ENCODE measurements at regions not wholly inside any gene's neighbourhood (a gene's known extent, or its start where the extent isn't known, plus 50 kb on each side); places are given as distances from the start of the nearest gene placed in this dataset.

DNA sequence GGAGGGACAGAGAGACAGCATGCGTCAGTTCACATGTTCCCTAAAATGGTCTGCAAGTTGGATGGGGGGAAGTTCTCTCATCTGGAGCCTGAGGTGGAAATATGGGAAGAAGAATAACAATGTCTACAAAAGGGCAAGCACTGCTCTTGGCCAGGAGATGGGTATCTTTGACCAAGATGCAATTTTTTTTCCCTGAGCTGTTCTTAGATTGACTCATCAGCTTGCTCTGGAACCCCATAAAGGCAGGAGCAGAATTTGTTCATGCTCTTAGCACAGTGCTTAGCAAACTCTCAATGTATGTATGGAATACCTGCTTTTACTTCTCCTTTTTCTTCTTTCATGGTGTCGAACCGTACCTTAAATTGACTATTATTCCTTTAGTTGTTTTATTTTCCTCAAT is 90.5 kb upstream of the ZNF827 start:
- Histone ChIP-seq H3K4me3 (no peak overlapping the region), H3K4me1 (no peaks in the 10 kb centered on the region), H3K27ac (no peak overlapping the region), H3K36me3 (ENCODE audit: insufficient read depth in 1 of 2, low read depth in 1 of 2) (no peaks in the 10 kb centered on the region), H3K9me3 (no peaks in the 10 kb centered on the region), H3K27me3 (ENCODE audit: insufficient read depth in 3 of 3, low read length in 2 of 3) (no peaks in the 10 kb centered on the region)
- ATAC-seq (no peak), DNase-seq (no peak)
- TF ChIP-seq, protein P1, sequence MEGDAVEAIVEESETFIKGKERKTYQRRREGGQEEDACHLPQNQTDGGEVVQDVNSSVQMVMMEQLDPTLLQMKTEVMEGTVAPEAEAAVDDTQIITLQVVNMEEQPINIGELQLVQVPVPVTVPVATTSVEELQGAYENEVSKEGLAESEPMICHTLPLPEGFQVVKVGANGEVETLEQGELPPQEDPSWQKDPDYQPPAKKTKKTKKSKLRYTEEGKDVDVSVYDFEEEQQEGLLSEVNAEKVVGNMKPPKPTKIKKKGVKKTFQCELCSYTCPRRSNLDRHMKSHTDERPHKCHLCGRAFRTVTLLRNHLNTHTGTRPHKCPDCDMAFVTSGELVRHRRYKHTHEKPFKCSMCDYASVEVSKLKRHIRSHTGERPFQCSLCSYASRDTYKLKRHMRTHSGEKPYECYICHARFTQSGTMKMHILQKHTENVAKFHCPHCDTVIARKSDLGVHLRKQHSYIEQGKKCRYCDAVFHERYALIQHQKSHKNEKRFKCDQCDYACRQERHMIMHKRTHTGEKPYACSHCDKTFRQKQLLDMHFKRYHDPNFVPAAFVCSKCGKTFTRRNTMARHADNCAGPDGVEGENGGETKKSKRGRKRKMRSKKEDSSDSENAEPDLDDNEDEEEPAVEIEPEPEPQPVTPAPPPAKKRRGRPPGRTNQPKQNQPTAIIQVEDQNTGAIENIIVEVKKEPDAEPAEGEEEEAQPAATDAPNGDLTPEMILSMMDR (IDR thresholded peaks at IDR 0.05): no peak
- intact Hi-C loops (cut with DNase I): no loop called here
- 89 to 95% (median 92%) methylated on average over 3 of the region's 3 CpGs for WGBS, 3 donors

DNA sequence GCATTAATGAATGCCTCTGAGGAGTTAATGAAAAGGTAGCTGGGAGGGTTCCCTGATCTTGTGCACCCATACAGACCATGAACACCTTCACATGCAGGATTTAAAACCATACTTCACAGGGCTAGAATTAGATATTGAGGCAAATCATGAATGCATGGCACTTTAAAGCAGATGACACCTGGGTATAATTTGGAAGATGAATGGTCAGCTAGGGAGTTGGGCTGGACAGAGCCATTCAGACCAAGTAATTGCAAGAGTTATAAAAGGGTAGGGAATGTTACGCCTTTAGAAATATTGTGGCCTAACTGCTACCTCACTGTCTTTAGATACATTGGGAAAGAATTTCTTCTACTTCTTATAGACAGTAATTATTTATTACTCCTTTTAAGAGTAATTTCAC is 89.1 kb upstream of the ZNF827 start:
- TF ChIP-seq, protein P1 (IDR thresholded peaks at IDR 0.05): no peak
- Histone ChIP-seq H3K36me3 (ENCODE audit: insufficient read depth in 1 of 2, low read depth in 1 of 2) (no peaks in the 10 kb centered on the region), H3K27me3 (ENCODE audit: insufficient read depth in 3 of 3, low read length in 2 of 3) (no peaks in the 10 kb centered on the region), H3K4me3 (no peak overlapping the region), H3K27ac (no peak overlapping the region), H3K9me3 (no peaks in the 10 kb centered on the region), H3K4me1 (no peaks in the 10 kb centered on the region)
- DNase-seq (no peak), ATAC-seq (no peak)
- WGBS, 3 donors: 90 to 100% (median 96%) methylated on average over 1 of the region's 1 CpG
- intact Hi-C loops (cut with DNase I): no loop called here

DNA sequence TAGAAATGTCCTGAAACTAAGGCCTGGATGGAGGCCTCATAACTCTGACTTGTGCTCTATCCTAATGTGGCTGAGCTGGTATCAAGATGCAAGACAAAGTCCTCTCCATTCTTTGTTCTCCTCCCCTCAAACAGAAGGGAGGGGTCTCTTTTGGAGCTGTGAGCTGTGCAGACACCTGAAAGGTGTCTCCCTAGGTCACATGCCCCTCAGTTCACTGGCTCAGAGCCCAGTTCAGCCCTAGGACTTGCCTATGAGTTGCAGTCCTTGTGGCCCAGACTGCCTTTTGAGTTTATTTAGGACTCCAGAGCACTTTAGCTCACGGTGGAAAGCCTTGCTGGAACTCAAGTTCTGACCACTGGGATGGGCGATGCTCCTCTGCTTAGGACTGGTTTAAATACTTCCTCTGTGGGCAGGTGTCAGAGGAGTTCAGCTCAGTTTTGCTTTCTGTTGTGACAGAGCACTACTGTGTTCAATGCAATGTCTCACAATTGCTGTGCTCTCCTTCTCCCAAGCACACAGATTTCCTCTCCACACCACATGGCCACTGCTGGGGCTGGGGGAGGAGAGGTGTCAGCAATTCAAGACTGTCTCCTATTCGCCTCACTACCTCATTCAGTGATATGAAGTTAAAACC is 84.8 kb upstream of the ZNF827 start:
- Histone ChIP-seq H3K4me3 (no peak overlapping the region), H3K9me3 (no peaks in the 10 kb centered on the region), H3K36me3 (ENCODE audit: insufficient read depth in 1 of 2, low read depth in 1 of 2) (no peaks in the 10 kb centered on the region), H3K4me1 (no peaks in the 10 kb centered on the region), H3K27ac (no peak overlapping the region), H3K27me3 (ENCODE audit: insufficient read depth in 3 of 3, low read length in 2 of 3) (no peaks in the 10 kb centered on the region)
- TF ChIP-seq, protein P1 (IDR thresholded peaks at IDR 0.05): no peak
- 84 to 91% (median 87%) methylated on average over 3 of the region's 3 CpGs for WGBS, 3 donors
- no peak for ATAC-seq
- intact Hi-C loops (cut with DNase I): no loop called here
- DNase-seq: no peak

DNA sequence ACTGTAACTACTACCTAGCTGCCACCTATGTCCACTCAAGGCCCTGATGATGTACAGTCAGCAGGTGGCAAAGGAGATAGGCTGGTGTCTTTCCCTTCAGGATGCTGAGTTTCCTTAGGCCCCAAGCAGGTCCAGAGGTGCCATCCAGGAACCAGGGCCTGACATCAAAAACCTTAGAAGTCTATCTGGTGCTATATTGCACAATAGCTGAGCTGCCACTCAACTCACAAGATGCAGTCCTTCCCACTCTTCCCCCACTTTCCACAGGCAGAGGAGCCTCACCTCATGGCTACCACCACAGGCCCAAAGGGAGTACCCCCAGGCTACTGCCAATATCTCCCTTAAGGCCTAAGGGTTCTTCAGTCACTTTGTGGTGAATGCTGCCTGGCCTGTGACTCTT is 83.9 kb upstream of the ZNF827 start:
- H3K4me3 ChIP-seq: no peak overlapping the region
- H3K9me3 ChIP-seq: no peaks in the 10 kb centered on the region
- DNase-seq: no peak
- no peaks in the 10 kb centered on the region for H3K36me3 ChIP-seq (ENCODE audit: insufficient read depth in 1 of 2, low read depth in 1 of 2)
- H3K4me1 ChIP-seq: no peaks in the 10 kb centered on the region
- intact Hi-C loops (cut with DNase I): no loop called here
- ATAC-seq: no peak
- TF ChIP-seq, protein P1 (IDR thresholded peaks at IDR 0.05): no peak
- H3K27ac ChIP-seq: no peak overlapping the region
- H3K27me3 ChIP-seq (ENCODE audit: insufficient read depth in 3 of 3, low read length in 2 of 3): no peaks in the 10 kb centered on the region

DNA sequence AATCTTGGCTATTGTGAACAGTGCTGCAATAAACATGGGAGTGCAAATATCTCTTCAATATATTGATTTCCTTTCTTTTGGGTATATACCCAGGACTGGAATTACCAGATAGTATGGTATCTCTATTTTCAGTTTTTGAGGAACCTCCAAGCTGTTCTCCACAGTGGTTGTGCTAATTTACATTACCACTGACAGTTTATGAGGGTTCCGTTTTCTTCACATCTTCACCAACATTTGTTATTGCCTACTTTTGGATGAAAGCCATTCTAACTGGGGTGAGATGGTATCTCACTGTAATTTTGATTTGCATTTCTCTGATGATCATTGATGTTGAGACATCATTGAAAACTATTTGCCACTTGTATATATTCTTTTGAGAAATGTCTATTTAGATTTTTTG is 79.6 kb upstream of the ZNF827 start:
- intact Hi-C loops (cut with DNase I): no loop called here
- Histone ChIP-seq H3K9me3 (no peaks in the 10 kb centered on the region), H3K4me3 (no peak overlapping the region), H3K27me3 (ENCODE audit: insufficient read depth in 3 of 3, low read length in 2 of 3) (peaks cover 0 to 4% (median 0%) of the 10 kb centered on the region in 3 donors), H3K27ac (no peak overlapping the region), H3K36me3 (ENCODE audit: insufficient read depth in 1 of 2, low read depth in 1 of 2) (no peaks in the 10 kb centered on the region), H3K4me1 (no peaks in the 10 kb centered on the region)
- no peak for DNase-seq
- TF ChIP-seq, protein P1 (IDR thresholded peaks at IDR 0.05): no peak
- no peak for ATAC-seq
- 73 to 91% (median 78%) methylated on average over 1 of the region's 1 CpG for WGBS, 3 donors

Data from psoas muscle (tissue), 7 donors.